ENCODE measurements at regions not wholly inside any gene's neighbourhood (a gene's known extent, or its start where the extent isn't known, plus 50 kb on each side); places are given as distances from the start of the nearest gene placed in this dataset.

GRCh38 chr1:47618222-47618720 is 180.4 kb downstream of the FOXD2 start:
- DNase-seq, result no peak
- no peak overlapping the region for H3K4me3 ChIP-seq
- 91 to 94% methylated on average over 4 of the region's 4 CpGs for WGBS, 2 donors
- intact Hi-C loops (cut with DNase I), result no loop called here
- H3K27me3 ChIP-seq, result no peaks in the 10 kb centered on the region
- no peaks in the 10 kb centered on the region for H3K9me3 ChIP-seq
- H3K36me3 ChIP-seq, result no peaks in the 10 kb centered on the region
- TF ChIP-seq EP300 (IDR thresholded peaks at IDR 0.05) (no peak), POLR2A (IDR thresholded peaks at IDR 0.05) (no peak), CTCF (IDR thresholded peaks at IDR 0.05) (no peak), POLR2AphosphoS5 (IDR thresholded peaks at IDR 0.05) (no peak)
- no peak overlapping the region for H3K27ac ChIP-seq
- H3K4me1 ChIP-seq, result no peaks in the 10 kb centered on the region

- Histone ChIP-seq H3K4me1 (no peaks in the 10 kb centered on the region), H3K27ac (no peak overlapping the region), H3K27me3 (no peaks in the 10 kb centered on the region), H3K4me3 (no peak overlapping the region), H3K9me3 (no peaks in the 10 kb centered on the region), H3K36me3 (no peaks in the 10 kb centered on the region)
- intact Hi-C loops (cut with DNase I), result no loop called here
- no peak for DNase-seq
- WGBS, 2 donors, result 35 to 79% methylated on average over 7 of the region's 7 CpGs
- no peak for TF ChIP-seq CTCF (IDR thresholded peaks at IDR 0.05)
- TF ChIP-seq POLR2A (IDR thresholded peaks at IDR 0.05), result no peak
- TF ChIP-seq EP300 (IDR thresholded peaks at IDR 0.05), result no peak
- TF ChIP-seq POLR2AphosphoS5 (IDR thresholded peaks at IDR 0.05), result no peak
Measured at GRCh38 chr1:47618830-47619229, 181.0 kb downstream of the FOXD2 start.

GRCh38 chr1:47621483-47621882 is 183.6 kb downstream of the FOXD2 start:
- no peak for DNase-seq
- Histone ChIP-seq H3K4me3 (no peak overlapping the region), H3K27ac (no peak overlapping the region), H3K9me3 (no peaks in the 10 kb centered on the region), H3K4me1 (no peaks in the 10 kb centered on the region), H3K36me3 (no peaks in the 10 kb centered on the region), H3K27me3 (no peaks in the 10 kb centered on the region)
- intact Hi-C loops (cut with DNase I), result no loop called here
- WGBS, 2 donors, result 91 to 93% methylated on average over 6 of the region's 6 CpGs
- TF ChIP-seq POLR2A (IDR thresholded peaks at IDR 0.05) (no peak), CTCF (IDR thresholded peaks at IDR 0.05) (no peak), EP300 (IDR thresholded peaks at IDR 0.05) (no peak), POLR2AphosphoS5 (IDR thresholded peaks at IDR 0.05) (no peak)

GRCh38 chr1:47621977-47622376 is 184.1 kb downstream of the FOXD2 start:
- intact Hi-C loops (cut with DNase I), result no loop called here
- H3K27ac ChIP-seq, result no peak overlapping the region
- H3K9me3 ChIP-seq, result no peaks in the 10 kb centered on the region
- H3K27me3 ChIP-seq, result no peaks in the 10 kb centered on the region
- TF ChIP-seq POLR2AphosphoS5 (IDR thresholded peaks at IDR 0.05) (no peak), CTCF (IDR thresholded peaks at IDR 0.05) (no peak), POLR2A (IDR thresholded peaks at IDR 0.05) (no peak), EP300 (IDR thresholded peaks at IDR 0.05) (no peak)
- no peaks in the 10 kb centered on the region for H3K36me3 ChIP-seq
- no peak for DNase-seq
- WGBS, 2 donors, result 71 to 72% methylated on average over 3 of the region's 3 CpGs
- H3K4me1 ChIP-seq, result no peaks in the 10 kb centered on the region
- no peak overlapping the region for H3K4me3 ChIP-seq

Data from sigmoid colon (tissue), 6 donors.